Mucosa of descending colon (tissue), 3 donors: ENCODE measurements at regions not wholly inside any gene's neighbourhood (a gene's known extent, or its start where the extent isn't known, plus 50 kb on each side); places are given as distances from the start of the nearest gene placed in this dataset.

Experiments used
- ATAC-seq: fragments of 200-7000 bp; cut with Tn5 transposase; one replicate; pipeline ENCODE4 v1.9.1; 2020; ENCODE audit warnings: mild to moderate bottlenecking, moderate library complexity
- DNase-seq, 3 donors: peaks; one replicate each; pipeline ENCODE4 v3.0.0-alpha.2; 2020
- H3K36me3 ChIP-seq: fragments of 200-600 bp; one replicate; pipeline ENCODE4 v1.8.0; 2021; ENCODE audit warnings: low read depth, mild to moderate bottlenecking
- H3K4me1 ChIP-seq: fragments of 200-600 bp; one replicate; pipeline ENCODE4 v1.8.0; 2021; ENCODE audit warnings: low read depth, mild to moderate bottlenecking
- H3K4me3 ChIP-seq: fragments of 200-600 bp; one replicate; pipeline ENCODE4 v1.8.0; 2021; ENCODE audit warnings: mild to moderate bottlenecking
- H3K9me3 ChIP-seq: fragments of 200-600 bp; one replicate; pipeline ENCODE4 v1.8.0; 2021; ENCODE audit warnings: mild to moderate bottlenecking
- CTCF ChIP-seq: fragments of 200-600 bp; IDR thresholded peaks from one replicate; pipeline ENCODE4 v1.8.0; 2022; ENCODE audit warnings: antibody characterized with exemption, mild to moderate bottlenecking
- intact Hi-C, 2 donors: fragments of 100-400 bp; cut with DNase I in 1 of 2; cut with micrococcal nuclease in 1 of 2; formaldehyde crosslinking; loops; one replicate each; pipeline versions ENCODE4 v1.11.0 to v1.11.1; 2022; cut with DNase I, micrococcal nuclease
- donor health status: DM: no; HTN: no; CAD: no; lungs with moderate emphysema.
- donor health status: DM: no; HTN: no; CAD: no.
- donor health status: DM: no; HTN: yes; CAD: no.

- no peaks in the 10 kb centered on the region for H3K36me3 ChIP-seq
- H3K4me1 ChIP-seq = no peaks in the 10 kb centered on the region
- H3K9me3 ChIP-seq = no peaks in the 10 kb centered on the region
- H3K4me3 ChIP-seq = no peak overlapping the region
- TF ChIP-seq CTCF = no peak
- intact Hi-C loops = no loop called here
- DNase-seq (no peak), ATAC-seq (no peak)
These were observed 593.8 kb upstream of the SLIT2 start for GRCh38 chr4:19657856-19658255.

- DNase-seq (no peak), ATAC-seq (no peak)
- H3K9me3 ChIP-seq = no peaks in the 10 kb centered on the region
- H3K4me1 ChIP-seq = no peaks in the 10 kb centered on the region
- no peaks in the 10 kb centered on the region for H3K36me3 ChIP-seq
- H3K4me3 ChIP-seq = no peak overlapping the region
- TF ChIP-seq CTCF = no peak
- intact Hi-C loops = no loop called here
These were observed 596.0 kb upstream of the SLIT2 start for GRCh38 chr4:19655666-19656065.

- TF ChIP-seq CTCF = no peak
- ATAC-seq = no peak
- intact Hi-C loops = no loop called here
These were observed 600.5 kb upstream of the SLIT2 start for GRCh38 chr4:19650903-19651864.

GRCh38 chr4:19645589-19645988 lies 606.1 kb upstream of the SLIT2 start:
- H3K4me1 ChIP-seq = no peaks in the 10 kb centered on the region
- ATAC-seq = no peak

More at GRCh38 chr4:19650903-19651864, 600.5 kb upstream of the SLIT2 start:
- no peak for DNase-seq
- Histone ChIP-seq H3K4me3 (no peak overlapping the region), H3K9me3 (no peaks in the 10 kb centered on the region), H3K36me3 (no peaks in the 10 kb centered on the region), H3K4me1 (no peaks in the 10 kb centered on the region)

GRCh38 chr4:19636451-19636850 lies 615.3 kb upstream of the SLIT2 start:
- Histone ChIP-seq H3K36me3 (no peaks in the 10 kb centered on the region), H3K9me3 (peaks cover 2% of the 10 kb centered on the region), H3K4me1 (no peaks in the 10 kb centered on the region), H3K4me3 (no peak overlapping the region)
- no peak for TF ChIP-seq CTCF
- intact Hi-C loops = no loop called here
- no peak for ATAC-seq
- no peak for DNase-seq

More at GRCh38 chr4:19645589-19645988, 606.1 kb upstream of the SLIT2 start:
- Histone ChIP-seq H3K9me3 (no peaks in the 10 kb centered on the region), H3K36me3 (no peaks in the 10 kb centered on the region), H3K4me3 (no peak overlapping the region)
- DNase-seq = no peak
- no peak for TF ChIP-seq CTCF
- intact Hi-C loops = no loop called here
